WTC11 (cell line): ENCODE measurements at regions not wholly inside any gene's neighbourhood (a gene's known extent, or its start where the extent isn't known, plus 50 kb on each side); places are given as distances from the start of the nearest gene placed in this dataset.

ENCODE experiments used
- ATAC-seq: fragments of 200-7000 bp; cut with Tn5 transposase; 2 replicates; pipeline ENCODE4 v1.10.0; 2021; ENCODE audit warnings: mild to moderate bottlenecking, moderate library complexity
- CTCF ChIA-PET: fragments of 300-600 bp; sonication (Branson Sonifier 250); formaldehyde crosslinking; loops from one replicate; lab custom pipeline; 2021; ENCODE audit warnings: antibody characterized with exemption; lab: Charles Lee
- POLR2A ChIA-PET: fragments of 350-600 bp; sonication (Branson Sonifier 250); formaldehyde crosslinking; loops from one replicate; lab custom pipeline; 2021; ENCODE audit warnings: antibody characterized with exemption; lab: Charles Lee
- DNase-seq: peaks from one replicate; pipeline ENCODE4 v3.0.0; 2021; ENCODE audit warnings: low spot score
- H3K27ac Mint-ChIP-seq: 2 replicates; pipeline ENCODE4 v1.8.0; 2021; ENCODE audit warnings: mixed read lengths
- H3K27me3 Mint-ChIP-seq: 2 replicates; pipeline ENCODE4 v1.8.0; 2021; ENCODE audit warnings: low read depth, mild to moderate bottlenecking, moderate library complexity, mixed read lengths
- H3K36me3 Mint-ChIP-seq: 2 replicates; pipeline ENCODE4 v1.8.0; 2021; ENCODE audit warnings: mixed read lengths
- H3K4me1 Mint-ChIP-seq: 2 replicates; pipeline ENCODE4 v1.8.0; 2022; ENCODE audit warnings: mixed read lengths
- H3K4me3 Mint-ChIP-seq: 2 replicates; pipeline ENCODE4 v1.8.0; 2021; ENCODE audit warnings: mild to moderate bottlenecking, moderate library complexity, mixed read lengths
- H3K9me3 Mint-ChIP-seq: 2 replicates; pipeline ENCODE4 v1.8.0; 2021; ENCODE audit warnings: mixed read lengths
- ARID4B ChIP-seq: sonication (generic); formaldehyde crosslinking; IDR thresholded peaks from 2 replicates; pipeline ENCODE4 v1.8.0; 2023; ENCODE audit warnings: missing genetic modification reagents, mild to moderate bottlenecking, borderline replicate concordance
- ATF2 ChIP-seq: sonication (generic); formaldehyde crosslinking; IDR thresholded peaks from 2 replicates; pipeline ENCODE4 v1.8.1; 2022; ENCODE audit warnings: low read depth, missing genetic modification reagents, borderline replicate concordance
- ELF4 ChIP-seq: sonication (generic); formaldehyde crosslinking; IDR thresholded peaks from 2 replicates; pipeline ENCODE4 v1.8.1; 2022; ENCODE audit warnings: low read depth, mild to moderate bottlenecking, moderate library complexity, missing genetic modification reagents
- FOXP4 ChIP-seq: sonication (generic); formaldehyde crosslinking; IDR thresholded peaks from 2 replicates; pipeline ENCODE4 v1.8.0; 2022; ENCODE audit warnings: mild to moderate bottlenecking, missing genetic modification reagents
- GABPB1 ChIP-seq: sonication (generic); formaldehyde crosslinking; IDR thresholded peaks from 2 replicates; pipeline ENCODE4 v1.8.1; 2023; ENCODE audit warnings: mild to moderate bottlenecking, missing genetic modification reagents
- HMGXB4 ChIP-seq: sonication (generic); formaldehyde crosslinking; IDR thresholded peaks from 2 replicates; pipeline ENCODE4 v1.8.1; 2023; ENCODE audit warnings: mild to moderate bottlenecking, moderate library complexity, missing genetic modification reagents
- IRF1 ChIP-seq: sonication (generic); formaldehyde crosslinking; IDR thresholded peaks from 2 replicates; pipeline ENCODE4 v1.8.0; 2023; ENCODE audit warnings: missing genetic modification reagents
- PRDM15 ChIP-seq: sonication (generic); formaldehyde crosslinking; IDR thresholded peaks from 2 replicates; pipeline ENCODE4 v1.8.0; 2022; ENCODE audit warnings: missing genetic modification reagents
- RELA ChIP-seq: sonication (generic); formaldehyde crosslinking; IDR thresholded peaks from 2 replicates; pipeline ENCODE4 v1.8.1; 2022; ENCODE audit warnings: missing genetic modification reagents, mild to moderate bottlenecking, borderline replicate concordance
- RORB ChIP-seq: fragments of 250-450 bp; sonication (Bioruptor Pico); IDR thresholded peaks from 2 replicates; pipeline ENCODE4 v1.9.0; 2021; ENCODE audit warnings: mild to moderate bottlenecking
- SOX15 ChIP-seq: fragments of 250-450 bp; sonication (Bioruptor Pico); IDR thresholded peaks from 2 replicates; pipeline ENCODE4 v1.9.0; 2021; ENCODE audit warnings: mild to moderate bottlenecking
- STAT6 ChIP-seq: sonication (generic); formaldehyde crosslinking; conservative IDR thresholded peaks from 2 replicates; pipeline ENCODE4 v1.8.1; 2023; ENCODE audit warnings: mild to moderate bottlenecking, low read depth, missing genetic modification reagents, moderate library complexity
- TCF7 ChIP-seq: sonication (generic); formaldehyde crosslinking; IDR thresholded peaks from 2 replicates; pipeline ENCODE4 v1.8.0; 2022; ENCODE audit warnings: mild to moderate bottlenecking, low read depth, missing genetic modification reagents, moderate library complexity
- ZBTB21 ChIP-seq: sonication (generic); formaldehyde crosslinking; IDR thresholded peaks from 2 replicates; pipeline ENCODE4 v1.8.1; 2023; ENCODE audit warnings: mild to moderate bottlenecking, missing genetic modification reagents, borderline replicate concordance
- ZNF121 ChIP-seq: sonication (generic); formaldehyde crosslinking; IDR thresholded peaks from 2 replicates; pipeline ENCODE4 v1.8.0; 2023; ENCODE audit warnings: missing genetic modification reagents
- ZNF512 ChIP-seq: sonication (generic); formaldehyde crosslinking; IDR thresholded peaks from 2 replicates; pipeline ENCODE4 v1.8.1; 2022; ENCODE audit warnings: missing genetic modification reagents, borderline replicate concordance
- ZNF671 ChIP-seq: fragments of 250-450 bp; sonication (Bioruptor Pico); IDR thresholded peaks from 2 replicates; pipeline ENCODE4 v1.8.0; 2021; ENCODE audit warnings: mild to moderate bottlenecking

- no peak for ATAC-seq
- Mint-ChIP-seq H3K36me3 (no peaks in the 10 kb centered on the region), H3K9me3 (peaks cover 14% of the 10 kb centered on the region), H3K4me1 (peaks cover 14% of the 10 kb centered on the region), H3K27ac (no peak overlapping the region), H3K4me3 (no peak overlapping the region), H3K27me3 (peaks cover 82% of the 10 kb centered on the region)
- no peak for DNase-seq
- POLR2A ChIA-PET = no interaction called here
- CTCF ChIA-PET = no interaction called here
- TF ChIP-seq HMGXB4 (CRISPR knock-in tag) = no peak
- no peak for TF ChIP-seq ZNF671 (CRISPR knock-in tag)
- TF ChIP-seq ATF2 (CRISPR knock-in tag) = no peak
- TF ChIP-seq IRF1 = no peak
- no peak for TF ChIP-seq TCF7 (CRISPR knock-in tag)
- no peak for TF ChIP-seq GABPB1 (CRISPR knock-in tag)
- no peak for TF ChIP-seq RELA
- no peak for TF ChIP-seq PRDM15 (CRISPR knock-in tag)
- TF ChIP-seq ARID4B (CRISPR knock-in tag) = no peak
Measured at GRCh38 chr2:222071911-222072310, 226.9 kb downstream of the PAX3 start.

- POLR2A ChIA-PET = no interaction called here
- Mint-ChIP-seq H3K27ac (no peak overlapping the region), H3K4me1 (no peaks in the 10 kb centered on the region), H3K36me3 (no peaks in the 10 kb centered on the region), H3K27me3 (peaks cover 68% of the 10 kb centered on the region), H3K9me3 (peaks cover 11% of the 10 kb centered on the region), H3K4me3 (no peak overlapping the region)
- DNase-seq (no peak), ATAC-seq (no peak)
- CTCF ChIA-PET = no interaction called here
- TF ChIP-seq SOX15 (CRISPR knock-in tag) (no peak), ZNF121 (CRISPR knock-in tag) (no peak), ELF4 (CRISPR knock-in tag) (no peak), ZNF512 (CRISPR knock-in tag) (no peak), RORB (no peak), STAT6 (CRISPR knock-in tag) (no peak), TCF7 (CRISPR knock-in tag) (no peak), FOXP4 (CRISPR knock-in tag) (no peak), ZBTB21 (CRISPR knock-in tag) (no peak)
Measured at GRCh38 chr2:222064286-222064685, 234.5 kb downstream of the PAX3 start.
